ENCODE measurements at regions not wholly inside any gene's neighbourhood (a gene's known extent, or its start where the extent isn't known, plus 50 kb on each side); places are given as distances from the start of the nearest gene placed in this dataset.

GRCh38 chr1:29664711-29665110 is 428.4 kb downstream of the PTPRU start:
- no peak for DNase-seq

GRCh38 chr1:29658688-29659087 is 422.4 kb downstream of the PTPRU start:
- DNase-seq, result no peak

GRCh38 chr1:29657816-29658215 is 421.5 kb downstream of the PTPRU start:
- no peak for DNase-seq

GRCh38 chr1:29655945-29656850 is 419.9 kb downstream of the PTPRU start:
- DNase-seq, result no peak

GRCh38 chr1:29655145-29655544 is 418.8 kb downstream of the PTPRU start:
- DNase-seq, result no peak

- no peak for DNase-seq
These were observed 417.6 kb downstream of the PTPRU start for GRCh38 chr1:29653886-29654450.

- no peak for DNase-seq
These were observed 416.9 kb downstream of the PTPRU start for GRCh38 chr1:29653034-29653810.

- DNase-seq, result no peak
These were observed 415.7 kb downstream of the PTPRU start for GRCh38 chr1:29651684-29652665.

- no peak for DNase-seq
These were observed 414.9 kb downstream of the PTPRU start for GRCh38 chr1:29651246-29651645.

GRCh38 chr1:29650476-29650875 is 414.2 kb downstream of the PTPRU start:
- no peak for DNase-seq

GRCh38 chr1:29650041-29650400 is 413.7 kb downstream of the PTPRU start:
- DNase-seq, result no peak

GRCh38 chr1:29649189-29650040 is 413.1 kb downstream of the PTPRU start:
- no peak for DNase-seq

- no peak for DNase-seq
These were observed 412.5 kb downstream of the PTPRU start for GRCh38 chr1:29648798-29649188.

GRCh38 chr1:29648026-29648425 is 411.7 kb downstream of the PTPRU start:
- no peak for DNase-seq

- no peak for DNase-seq
These were observed 411.3 kb downstream of the PTPRU start for GRCh38 chr1:29647581-29647980.

GRCh38 chr1:29646161-29646775 is 409.9 kb downstream of the PTPRU start:
- DNase-seq, result no peak

GRCh38 chr1:29645586-29645985 is 409.3 kb downstream of the PTPRU start:
- DNase-seq, result no peak

- DNase-seq, result no peak
These were observed 408.5 kb downstream of the PTPRU start for GRCh38 chr1:29644812-29645211.

GRCh38 chr1:29643838-29644440 is 407.6 kb downstream of the PTPRU start:
- DNase-seq, result no peak

- no peak for DNase-seq
These were observed 407.0 kb downstream of the PTPRU start for GRCh38 chr1:29643281-29643680.

- no peak for DNase-seq
These were observed 406.2 kb downstream of the PTPRU start for GRCh38 chr1:29642519-29642918.
